ENCODE measurements at regions not wholly inside any gene's neighbourhood (a gene's known extent, or its start where the extent isn't known, plus 50 kb on each side); places are given as distances from the start of the nearest gene placed in this dataset.

DNA sequence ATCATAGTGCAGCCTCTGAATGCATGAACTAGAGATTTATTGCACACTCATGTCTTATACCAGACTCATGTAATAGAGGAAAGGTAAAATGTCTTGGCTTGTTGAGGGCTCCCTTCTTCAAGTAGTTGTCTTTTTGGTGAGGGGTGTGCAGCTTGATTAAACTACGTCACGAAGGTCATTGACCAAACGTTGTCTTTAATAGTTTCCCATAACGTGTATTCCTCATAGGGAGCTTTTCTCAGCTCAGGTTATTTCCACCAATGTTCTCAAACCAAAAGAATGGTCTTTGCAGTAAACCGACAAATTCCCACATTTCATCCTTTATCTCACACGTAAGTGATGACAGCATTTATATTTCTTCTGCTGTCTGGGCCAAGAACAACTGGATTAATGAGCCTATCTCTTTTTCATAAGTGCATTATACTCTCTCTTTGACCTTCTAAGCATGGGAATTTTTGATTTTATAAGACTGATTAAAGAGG lies 547.7 kb upstream of the ZEB2 start:
- POLR2A ChIA-PET: no interaction called here
- no peak overlapping the region for H3K4me3 Mint-ChIP-seq
- DNase-seq (no peak), ATAC-seq (ENCODE audit: low read depth) (no peak)
- H3K4me1 Mint-ChIP-seq: no peaks in the 10 kb centered on the region
- peaks cover 7% of the 10 kb centered on the region for H3K27me3 Mint-ChIP-seq
- H3K27ac Mint-ChIP-seq: no peak overlapping the region
- H3K9me3 Mint-ChIP-seq: no peaks in the 10 kb centered on the region
- H3K36me3 Mint-ChIP-seq: no peaks in the 10 kb centered on the region

- DNase-seq (no peak), ATAC-seq (ENCODE audit: low read depth) (no peak)
- Mint-ChIP-seq H3K4me1 (no peaks in the 10 kb centered on the region), H3K36me3 (no peaks in the 10 kb centered on the region), H3K4me3 (no peak overlapping the region), H3K27me3 (peaks cover 2% of the 10 kb centered on the region), H3K9me3 (no peaks in the 10 kb centered on the region), H3K27ac (no peak overlapping the region)
- POLR2A ChIA-PET: no interaction called here
These were observed 547.1 kb upstream of the ZEB2 start for GRCh38 chr2:145066856-145067548.

DNA sequence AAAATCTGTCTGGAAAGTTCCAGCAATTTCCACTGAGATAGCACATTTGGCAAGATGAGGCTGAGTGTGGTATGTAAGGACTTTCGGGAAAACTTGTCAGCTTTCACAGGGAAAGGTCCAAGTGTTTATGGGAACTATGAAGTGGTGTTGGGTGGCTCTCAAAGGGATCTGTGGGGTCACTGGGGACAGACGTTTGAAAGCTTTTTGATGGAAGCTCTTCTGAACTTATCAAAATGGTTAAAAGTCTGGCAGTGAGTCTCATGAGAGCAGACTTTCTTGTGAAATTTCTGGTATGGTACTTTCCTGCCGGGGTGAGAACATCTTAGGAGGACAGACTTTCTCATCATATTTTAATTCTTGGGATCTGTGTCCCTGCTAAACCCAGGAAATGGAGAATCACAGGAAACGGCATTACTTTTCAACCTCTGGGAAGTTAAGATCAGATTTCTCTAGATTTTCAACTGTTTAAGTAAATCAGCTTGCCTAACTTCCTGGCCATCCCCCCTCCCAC lies 546.3 kb upstream of the ZEB2 start:
- H3K27me3 Mint-ChIP-seq: peaks cover 2% of the 10 kb centered on the region
- H3K4me1 Mint-ChIP-seq: no peaks in the 10 kb centered on the region
- POLR2A ChIA-PET: no interaction called here
- no peaks in the 10 kb centered on the region for H3K9me3 Mint-ChIP-seq
- no peak overlapping the region for H3K27ac Mint-ChIP-seq
- H3K4me3 Mint-ChIP-seq: no peak overlapping the region
- DNase-seq: no peak
- no peak for ATAC-seq (ENCODE audit: low read depth)
- no peaks in the 10 kb centered on the region for H3K36me3 Mint-ChIP-seq

GRCh38 chr2:145065342-145065741 lies 545.4 kb upstream of the ZEB2 start:
- Mint-ChIP-seq H3K4me3 (no peak overlapping the region), H3K9me3 (no peaks in the 10 kb centered on the region), H3K36me3 (no peaks in the 10 kb centered on the region), H3K4me1 (no peaks in the 10 kb centered on the region), H3K27me3 (peaks cover 2% of the 10 kb centered on the region), H3K27ac (no peak overlapping the region)
- ATAC-seq (ENCODE audit: low read depth) (no peak), DNase-seq (no peak)
- POLR2A ChIA-PET: no interaction called here

DNA sequence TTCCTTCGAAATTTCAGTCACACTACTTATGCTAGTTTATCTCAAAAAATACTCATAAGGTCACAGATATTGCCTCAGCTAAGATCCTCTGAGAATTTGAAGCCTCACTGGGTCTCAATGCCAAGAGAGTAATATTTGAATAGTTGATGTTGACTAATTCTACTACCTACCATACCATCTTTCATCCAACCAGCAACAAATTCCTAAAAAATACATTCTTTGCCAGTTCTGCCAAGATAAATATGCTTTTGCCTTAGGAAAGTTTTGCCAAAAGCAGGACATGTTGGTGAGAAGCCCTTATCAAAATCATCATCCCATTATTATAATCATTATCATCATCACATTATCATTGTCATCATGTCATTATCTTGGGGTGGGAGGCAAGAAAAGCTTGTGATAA lies 544.6 kb upstream of the ZEB2 start:
- DNase-seq (no peak), ATAC-seq (ENCODE audit: low read depth) (no peak)
- H3K9me3 Mint-ChIP-seq: no peaks in the 10 kb centered on the region
- peaks cover 2% of the 10 kb centered on the region for H3K27me3 Mint-ChIP-seq
- H3K4me3 Mint-ChIP-seq: no peak overlapping the region
- no peak overlapping the region for H3K27ac Mint-ChIP-seq
- POLR2A ChIA-PET: no interaction called here
- no peaks in the 10 kb centered on the region for H3K4me1 Mint-ChIP-seq
- H3K36me3 Mint-ChIP-seq: no peaks in the 10 kb centered on the region

- ATAC-seq (ENCODE audit: low read depth): no peak
- Mint-ChIP-seq H3K9me3 (no peaks in the 10 kb centered on the region), H3K27me3 (no peaks in the 10 kb centered on the region), H3K4me3 (no peak overlapping the region), H3K4me1 (no peaks in the 10 kb centered on the region), H3K36me3 (no peaks in the 10 kb centered on the region), H3K27ac (no peak overlapping the region)
- POLR2A ChIA-PET: no interaction called here
- DNase-seq: no peak
These were observed 541.0 kb upstream of the ZEB2 start for GRCh38 chr2:145060876-145061275.

GRCh38 chr2:145059914-145060313 lies 540.0 kb upstream of the ZEB2 start:
- ATAC-seq (ENCODE audit: low read depth) (no peak), DNase-seq (no peak)
- Mint-ChIP-seq H3K27ac (no peak overlapping the region), H3K9me3 (no peaks in the 10 kb centered on the region), H3K36me3 (no peaks in the 10 kb centered on the region), H3K27me3 (peaks cover 2% of the 10 kb centered on the region), H3K4me1 (no peaks in the 10 kb centered on the region), H3K4me3 (no peak overlapping the region)
- POLR2A ChIA-PET: no interaction called here

DNA sequence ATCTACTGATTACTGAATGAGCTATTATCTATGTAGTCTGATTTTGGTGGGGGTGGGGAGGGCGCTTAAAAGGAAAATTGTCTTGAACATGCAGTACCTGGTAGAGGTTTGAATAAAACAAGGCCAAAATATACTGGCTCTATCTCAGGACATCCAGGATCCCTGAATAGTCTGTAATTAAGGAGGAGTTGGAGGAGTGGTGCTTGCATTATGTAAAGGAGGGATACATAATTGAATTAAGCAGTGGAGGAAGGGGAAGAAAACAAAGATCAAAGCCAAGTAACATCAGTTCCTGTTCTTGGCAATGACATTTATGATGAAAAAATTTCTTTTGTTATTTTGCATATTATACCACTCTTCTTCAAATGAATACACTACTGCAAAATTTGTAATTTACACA lies 539.4 kb upstream of the ZEB2 start:
- POLR2A ChIA-PET: no interaction called here
- H3K4me3 Mint-ChIP-seq: no peak overlapping the region
- H3K9me3 Mint-ChIP-seq: no peaks in the 10 kb centered on the region
- no peak overlapping the region for H3K27ac Mint-ChIP-seq
- no peak for DNase-seq
- peaks cover 2% of the 10 kb centered on the region for H3K27me3 Mint-ChIP-seq
- H3K4me1 Mint-ChIP-seq: no peaks in the 10 kb centered on the region
- no peaks in the 10 kb centered on the region for H3K36me3 Mint-ChIP-seq
- no peak for ATAC-seq (ENCODE audit: low read depth)

DNA sequence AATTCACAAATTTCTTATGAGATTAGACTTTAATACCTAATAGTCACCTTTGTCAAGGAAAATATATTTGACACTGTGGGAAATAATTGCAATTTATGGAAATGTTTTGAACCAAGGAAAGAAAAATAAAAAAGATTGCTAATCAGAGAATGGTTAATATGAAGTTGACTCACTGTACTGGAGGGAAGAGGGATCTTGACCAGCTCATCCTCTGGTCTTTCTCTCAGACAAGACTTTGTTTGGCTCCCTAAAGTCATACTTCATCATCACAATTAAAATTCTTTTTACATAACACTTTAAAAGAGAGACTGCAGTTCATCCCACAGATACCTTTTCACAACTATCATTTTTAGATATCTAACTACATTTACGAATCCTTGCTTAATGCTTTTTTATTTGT lies 538.5 kb upstream of the ZEB2 start:
- DNase-seq: no peak
- Mint-ChIP-seq H3K36me3 (no peaks in the 10 kb centered on the region), H3K9me3 (no peaks in the 10 kb centered on the region), H3K4me3 (no peak overlapping the region), H3K27me3 (peaks cover 2% of the 10 kb centered on the region), H3K4me1 (no peaks in the 10 kb centered on the region), H3K27ac (no peak overlapping the region)
- POLR2A ChIA-PET: no interaction called here
- no peak for ATAC-seq (ENCODE audit: low read depth)

GRCh38 chr2:145055651-145056050 lies 535.7 kb upstream of the ZEB2 start:
- ATAC-seq (ENCODE audit: low read depth) (no peak), DNase-seq (no peak)
- H3K27me3 Mint-ChIP-seq: peaks cover 2% of the 10 kb centered on the region
- H3K9me3 Mint-ChIP-seq: peaks cover 2% of the 10 kb centered on the region
- H3K27ac Mint-ChIP-seq: no peak overlapping the region
- no peaks in the 10 kb centered on the region for H3K4me1 Mint-ChIP-seq
- no peak overlapping the region for H3K4me3 Mint-ChIP-seq
- POLR2A ChIA-PET: no interaction called here
- no peaks in the 10 kb centered on the region for H3K36me3 Mint-ChIP-seq

- Mint-ChIP-seq H3K4me1 (no peaks in the 10 kb centered on the region), H3K27me3 (no peaks in the 10 kb centered on the region), H3K36me3 (no peaks in the 10 kb centered on the region), H3K27ac (no peak overlapping the region), H3K9me3 (peaks cover 2% of the 10 kb centered on the region), H3K4me3 (no peak overlapping the region)
- POLR2A ChIA-PET: no interaction called here
- DNase-seq: no peak
- ATAC-seq (ENCODE audit: low read depth): no peak
These were observed 530.2 kb upstream of the ZEB2 start for GRCh38 chr2:145050134-145050533.

DNA sequence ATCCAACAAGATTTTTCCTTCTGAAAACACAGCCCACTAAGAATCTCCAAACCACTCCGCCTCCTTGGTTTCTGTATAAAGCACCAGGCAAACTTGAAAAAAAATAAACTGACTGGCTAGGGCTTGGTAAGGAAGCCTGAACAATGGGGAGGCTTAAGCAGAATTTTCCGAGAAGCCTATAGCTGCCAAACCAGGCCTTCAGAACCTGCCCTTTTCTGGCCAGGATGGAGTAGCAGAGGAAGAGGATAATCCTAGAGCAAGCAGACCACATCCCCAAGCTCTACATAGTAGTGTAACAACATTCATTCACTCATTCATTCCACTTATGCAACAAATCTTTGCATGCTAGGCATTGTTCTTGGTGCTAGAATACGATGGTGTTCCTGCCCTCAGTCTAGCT lies 529.6 kb upstream of the ZEB2 start:
- ATAC-seq (ENCODE audit: low read depth): no peak
- no peaks in the 10 kb centered on the region for H3K4me1 Mint-ChIP-seq
- H3K27me3 Mint-ChIP-seq: no peaks in the 10 kb centered on the region
- H3K36me3 Mint-ChIP-seq: no peaks in the 10 kb centered on the region
- no peak overlapping the region for H3K27ac Mint-ChIP-seq
- no peak overlapping the region for H3K4me3 Mint-ChIP-seq
- DNase-seq: no peak
- H3K9me3 Mint-ChIP-seq: peaks cover 2% of the 10 kb centered on the region
- POLR2A ChIA-PET: no interaction called here

DNA sequence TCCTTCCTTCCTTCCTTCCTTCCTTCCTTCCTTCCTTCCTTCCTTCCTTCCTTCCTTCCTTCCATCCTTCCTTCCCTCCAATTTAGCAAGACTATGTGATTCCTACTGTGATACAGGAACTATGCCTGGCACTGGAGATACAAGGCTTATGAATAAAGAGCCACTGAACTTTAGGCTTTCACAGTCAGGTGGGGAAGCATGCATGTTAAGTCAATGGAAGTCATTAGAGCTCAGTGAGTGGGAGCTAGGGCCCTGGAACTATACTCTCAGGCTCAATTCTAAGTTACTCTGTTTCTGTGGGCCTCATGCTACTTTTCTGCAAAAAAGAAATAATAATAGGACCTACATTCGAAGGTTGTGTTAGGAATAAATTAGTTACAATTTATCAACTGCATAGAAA lies 527.6 kb upstream of the ZEB2 start:
- no peak overlapping the region for H3K27ac Mint-ChIP-seq
- H3K4me1 Mint-ChIP-seq: no peaks in the 10 kb centered on the region
- POLR2A ChIA-PET: no interaction called here
- H3K36me3 Mint-ChIP-seq: no peaks in the 10 kb centered on the region
- H3K4me3 Mint-ChIP-seq: no peak overlapping the region
- no peaks in the 10 kb centered on the region for H3K27me3 Mint-ChIP-seq
- DNase-seq (no peak), ATAC-seq (ENCODE audit: low read depth) (no peak)
- H3K9me3 Mint-ChIP-seq: peaks cover 2% of the 10 kb centered on the region

GRCh38 chr2:145044491-145044890 lies 524.6 kb upstream of the ZEB2 start:
- no peaks in the 10 kb centered on the region for H3K9me3 Mint-ChIP-seq
- H3K27me3 Mint-ChIP-seq: no peaks in the 10 kb centered on the region
- ATAC-seq (ENCODE audit: low read depth) (no peak), DNase-seq (no peak)
- H3K27ac Mint-ChIP-seq: no peak overlapping the region
- POLR2A ChIA-PET: no interaction called here
- no peak overlapping the region for H3K4me3 Mint-ChIP-seq
- no peaks in the 10 kb centered on the region for H3K36me3 Mint-ChIP-seq
- H3K4me1 Mint-ChIP-seq: no peaks in the 10 kb centered on the region

GRCh38 chr2:145043399-145043834 lies 523.5 kb upstream of the ZEB2 start:
- Mint-ChIP-seq H3K27ac (no peak overlapping the region), H3K9me3 (no peaks in the 10 kb centered on the region), H3K27me3 (no peaks in the 10 kb centered on the region), H3K4me3 (no peak overlapping the region), H3K36me3 (no peaks in the 10 kb centered on the region), H3K4me1 (no peaks in the 10 kb centered on the region)
- ATAC-seq (ENCODE audit: low read depth): no peak
- POLR2A ChIA-PET: no interaction called here
- DNase-seq: no peak

Measured in activated naive CD8-positive, alpha-beta T cell treated with anti-CD3 and anti-CD28 coated beads, Interleukin-2, amount 10 ng/mL, durations not matched to agents 7 days and 5 days (primary cell).